ENCODE measurements at regions not wholly inside any gene's neighbourhood (a gene's known extent, or its start where the extent isn't known, plus 50 kb on each side); places are given as distances from the start of the nearest gene placed in this dataset.

DNA sequence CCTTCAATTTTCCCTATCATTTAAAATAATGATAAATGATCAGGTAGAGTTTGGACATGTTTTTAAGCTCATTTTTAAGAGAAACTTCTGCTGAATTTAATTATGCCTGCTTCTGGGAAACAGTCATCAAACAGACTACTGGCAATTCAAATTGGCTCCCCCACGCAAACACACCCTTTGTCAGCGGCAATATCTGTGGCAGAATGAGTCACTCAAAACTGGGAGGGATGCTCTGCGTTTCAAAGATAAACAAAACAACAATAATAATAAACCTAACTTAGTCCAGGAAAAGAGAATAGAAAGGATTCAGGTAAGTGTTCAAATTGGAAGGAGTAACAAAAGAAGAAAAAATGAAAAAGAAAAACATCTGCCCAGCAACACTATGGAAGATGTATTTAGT is 108.1 kb upstream of the ERCC4 start:
- TF ChIP-seq CEBPB (IDR thresholded peaks at IDR 0.05; ENCODE audit: low read depth, low read length) (no peak), MXI1 (IDR thresholded peaks at IDR 0.05; ENCODE audit: borderline replicate concordance, low read depth, low read length) (no peak), SMC3 (IDR thresholded peaks at IDR 0.05; ENCODE audit: low read depth, low read length) (no peak), CHD1 (IDR thresholded peaks at IDR 0.05; ENCODE audit: low read depth, low read length) (no peak), MAFK (IDR thresholded peaks at IDR 0.05; ENCODE audit: low read depth, low read length) (no peak), RCOR1 (IDR thresholded peaks at IDR 0.05; ENCODE audit: insufficient replicate concordance, low read length) (no peak), POLR2A (IDR thresholded peaks at IDR 0.05; ENCODE audit: low read depth, low read length) (no peak), RAD21 (IDR thresholded peaks at IDR 0.05; ENCODE audit: low read length) (no peak), RFX5 (IDR thresholded peaks at IDR 0.05; ENCODE audit: low read depth, low read length) (no peak), BHLHE40 (IDR thresholded peaks at IDR 0.05; ENCODE audit: low read depth, low read length) (no peak)
- TF ChIP-seq, protein P1, sequence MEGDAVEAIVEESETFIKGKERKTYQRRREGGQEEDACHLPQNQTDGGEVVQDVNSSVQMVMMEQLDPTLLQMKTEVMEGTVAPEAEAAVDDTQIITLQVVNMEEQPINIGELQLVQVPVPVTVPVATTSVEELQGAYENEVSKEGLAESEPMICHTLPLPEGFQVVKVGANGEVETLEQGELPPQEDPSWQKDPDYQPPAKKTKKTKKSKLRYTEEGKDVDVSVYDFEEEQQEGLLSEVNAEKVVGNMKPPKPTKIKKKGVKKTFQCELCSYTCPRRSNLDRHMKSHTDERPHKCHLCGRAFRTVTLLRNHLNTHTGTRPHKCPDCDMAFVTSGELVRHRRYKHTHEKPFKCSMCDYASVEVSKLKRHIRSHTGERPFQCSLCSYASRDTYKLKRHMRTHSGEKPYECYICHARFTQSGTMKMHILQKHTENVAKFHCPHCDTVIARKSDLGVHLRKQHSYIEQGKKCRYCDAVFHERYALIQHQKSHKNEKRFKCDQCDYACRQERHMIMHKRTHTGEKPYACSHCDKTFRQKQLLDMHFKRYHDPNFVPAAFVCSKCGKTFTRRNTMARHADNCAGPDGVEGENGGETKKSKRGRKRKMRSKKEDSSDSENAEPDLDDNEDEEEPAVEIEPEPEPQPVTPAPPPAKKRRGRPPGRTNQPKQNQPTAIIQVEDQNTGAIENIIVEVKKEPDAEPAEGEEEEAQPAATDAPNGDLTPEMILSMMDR (conservative IDR thresholded peaks at IDR 0.05; ENCODE audit: low read depth, low read length): no peak
- TF ChIP-seq, protein P2, sequence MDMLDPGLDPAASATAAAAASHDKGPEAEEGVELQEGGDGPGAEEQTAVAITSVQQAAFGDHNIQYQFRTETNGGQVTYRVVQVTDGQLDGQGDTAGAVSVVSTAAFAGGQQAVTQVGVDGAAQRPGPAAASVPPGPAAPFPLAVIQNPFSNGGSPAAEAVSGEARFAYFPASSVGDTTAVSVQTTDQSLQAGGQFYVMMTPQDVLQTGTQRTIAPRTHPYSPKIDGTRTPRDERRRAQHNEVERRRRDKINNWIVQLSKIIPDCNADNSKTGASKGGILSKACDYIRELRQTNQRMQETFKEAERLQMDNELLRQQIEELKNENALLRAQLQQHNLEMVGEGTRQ (IDR thresholded peaks at IDR 0.05; ENCODE audit: low read depth, low read length): no peak
- TF ChIP-seq, protein P3, sequence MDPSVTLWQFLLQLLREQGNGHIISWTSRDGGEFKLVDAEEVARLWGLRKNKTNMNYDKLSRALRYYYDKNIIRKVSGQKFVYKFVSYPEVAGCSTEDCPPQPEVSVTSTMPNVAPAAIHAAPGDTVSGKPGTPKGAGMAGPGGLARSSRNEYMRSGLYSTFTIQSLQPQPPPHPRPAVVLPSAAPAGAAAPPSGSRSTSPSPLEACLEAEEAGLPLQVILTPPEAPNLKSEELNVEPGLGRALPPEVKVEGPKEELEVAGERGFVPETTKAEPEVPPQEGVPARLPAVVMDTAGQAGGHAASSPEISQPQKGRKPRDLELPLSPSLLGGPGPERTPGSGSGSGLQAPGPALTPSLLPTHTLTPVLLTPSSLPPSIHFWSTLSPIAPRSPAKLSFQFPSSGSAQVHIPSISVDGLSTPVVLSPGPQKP (IDR thresholded peaks at IDR 0.05; ENCODE audit: borderline replicate concordance, low read depth, low read length): no peak

Measured in IMR-90 (cell line).